ENCODE measurements at regions not wholly inside any gene's neighbourhood (a gene's known extent, or its start where the extent isn't known, plus 50 kb on each side); places are given as distances from the start of the nearest gene placed in this dataset.

DNA sequence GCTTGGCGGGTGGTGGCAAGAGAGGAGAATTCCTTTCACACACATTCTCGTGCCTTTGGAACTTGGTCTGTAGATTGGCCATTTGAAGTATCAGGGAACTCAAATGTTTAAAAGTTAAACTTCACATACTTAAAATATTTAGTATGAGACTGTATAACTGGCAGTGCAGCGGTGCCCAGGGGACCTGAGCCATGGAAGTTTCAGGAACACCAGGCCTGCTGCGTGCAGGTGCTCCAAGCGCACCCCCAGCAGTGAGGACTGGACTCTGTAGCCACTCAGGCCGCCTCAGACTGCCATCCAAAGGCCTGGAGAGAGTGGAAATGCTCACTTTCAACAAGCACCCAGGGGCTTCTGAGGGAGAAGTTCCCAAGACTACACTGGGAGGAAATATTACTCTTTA, 273.5 kb upstream of the IRX2 start:
- in situ Hi-C loops (cut with HindIII; ENCODE audit: low sequenced_read_pairs) = no loop called here
- TF ChIP-seq, protein P1, sequence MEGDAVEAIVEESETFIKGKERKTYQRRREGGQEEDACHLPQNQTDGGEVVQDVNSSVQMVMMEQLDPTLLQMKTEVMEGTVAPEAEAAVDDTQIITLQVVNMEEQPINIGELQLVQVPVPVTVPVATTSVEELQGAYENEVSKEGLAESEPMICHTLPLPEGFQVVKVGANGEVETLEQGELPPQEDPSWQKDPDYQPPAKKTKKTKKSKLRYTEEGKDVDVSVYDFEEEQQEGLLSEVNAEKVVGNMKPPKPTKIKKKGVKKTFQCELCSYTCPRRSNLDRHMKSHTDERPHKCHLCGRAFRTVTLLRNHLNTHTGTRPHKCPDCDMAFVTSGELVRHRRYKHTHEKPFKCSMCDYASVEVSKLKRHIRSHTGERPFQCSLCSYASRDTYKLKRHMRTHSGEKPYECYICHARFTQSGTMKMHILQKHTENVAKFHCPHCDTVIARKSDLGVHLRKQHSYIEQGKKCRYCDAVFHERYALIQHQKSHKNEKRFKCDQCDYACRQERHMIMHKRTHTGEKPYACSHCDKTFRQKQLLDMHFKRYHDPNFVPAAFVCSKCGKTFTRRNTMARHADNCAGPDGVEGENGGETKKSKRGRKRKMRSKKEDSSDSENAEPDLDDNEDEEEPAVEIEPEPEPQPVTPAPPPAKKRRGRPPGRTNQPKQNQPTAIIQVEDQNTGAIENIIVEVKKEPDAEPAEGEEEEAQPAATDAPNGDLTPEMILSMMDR (IDR thresholded peaks at IDR 0.05; ENCODE audit: low read depth, low read length) = no peak
- H3K4me3 ChIP-seq (ENCODE audit: low read depth, low read length) = no peak overlapping the region
- DNase-seq (ENCODE audit: low read depth, low spot score) = no peak

DNA sequence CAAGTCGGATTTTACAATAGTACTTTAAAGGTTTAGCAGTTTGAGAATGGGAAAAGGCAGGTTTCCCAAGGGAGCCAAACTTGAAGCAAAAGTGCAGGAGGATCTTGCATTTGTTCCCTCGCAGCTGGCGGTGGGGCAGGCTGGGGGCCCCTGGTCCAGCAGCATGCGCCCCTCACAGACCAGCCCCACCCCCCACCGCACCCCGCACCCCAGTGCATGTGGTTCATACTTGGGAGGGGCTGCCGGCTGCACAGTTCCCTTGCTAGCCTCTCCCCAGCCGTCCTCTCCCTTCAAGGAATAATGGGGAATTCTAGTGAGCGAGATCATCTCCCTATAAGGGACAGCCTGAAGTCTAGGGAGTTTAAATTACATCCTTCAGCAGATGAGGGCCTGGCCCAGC, 273.1 kb upstream of the IRX2 start:
- no peak for DNase-seq (ENCODE audit: low read depth, low spot score)
- in situ Hi-C loops (cut with HindIII; ENCODE audit: low sequenced_read_pairs) = no loop called here
- no peak overlapping the region for H3K4me3 ChIP-seq (ENCODE audit: low read depth, low read length)
- TF ChIP-seq, protein P1 (IDR thresholded peaks at IDR 0.05; ENCODE audit: low read depth, low read length) = no peak

DNA sequence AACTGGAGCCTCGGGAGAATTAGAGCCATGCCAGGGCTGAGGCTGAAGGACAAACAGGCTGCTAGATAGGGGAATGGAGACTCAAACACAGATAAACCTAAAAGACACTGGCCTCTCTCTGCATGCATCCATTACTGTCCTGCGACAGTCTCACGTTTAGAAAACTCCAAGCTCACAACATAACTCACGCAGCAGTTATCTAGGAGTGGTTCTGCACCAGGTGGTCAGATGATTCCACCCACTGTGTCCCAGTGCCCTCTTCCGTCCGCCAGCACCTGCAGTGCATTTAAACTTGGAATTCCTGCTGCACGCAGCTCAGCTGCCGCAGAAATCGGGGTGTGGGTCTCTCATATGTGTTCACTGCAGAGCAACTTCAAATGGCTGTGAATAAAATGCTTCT, 272.6 kb upstream of the IRX2 start:
- TF ChIP-seq, protein P1 (IDR thresholded peaks at IDR 0.05; ENCODE audit: low read depth, low read length) = no peak
- DNase-seq (ENCODE audit: low read depth, low spot score) = no peak
- no peak overlapping the region for H3K4me3 ChIP-seq (ENCODE audit: low read depth, low read length)
- in situ Hi-C loops (cut with HindIII; ENCODE audit: low sequenced_read_pairs) = no loop called here

DNA sequence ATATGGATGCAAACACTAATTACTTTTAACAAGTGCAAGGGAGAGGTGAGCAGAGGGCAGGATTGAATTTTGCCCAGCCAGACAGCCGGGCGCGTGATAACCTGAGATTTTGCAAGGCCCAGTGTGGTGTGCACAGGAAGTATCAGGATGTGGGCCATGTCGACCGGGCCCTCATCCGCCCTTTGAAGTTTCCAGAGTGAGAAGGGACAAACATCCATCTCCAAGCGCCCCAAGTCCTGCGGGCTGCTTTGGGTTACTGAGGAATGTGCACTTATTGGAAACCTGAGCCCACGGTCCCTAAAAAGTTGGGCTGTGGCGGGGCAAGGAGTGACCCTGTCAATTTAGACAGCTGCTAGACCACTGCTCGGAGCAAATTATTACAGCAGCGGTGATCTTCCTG, 272.2 kb upstream of the IRX2 start:
- no peak for DNase-seq (ENCODE audit: low read depth, low spot score)
- TF ChIP-seq, protein P1 (IDR thresholded peaks at IDR 0.05; ENCODE audit: low read depth, low read length) = no peak
- no peak overlapping the region for H3K4me3 ChIP-seq (ENCODE audit: low read depth, low read length)
- in situ Hi-C loops (cut with HindIII; ENCODE audit: low sequenced_read_pairs) = no loop called here

- H3K4me3 ChIP-seq (ENCODE audit: low read depth, low read length) = no peak overlapping the region
- in situ Hi-C loops (cut with HindIII; ENCODE audit: low sequenced_read_pairs) = no loop called here
- TF ChIP-seq, protein P1 (IDR thresholded peaks at IDR 0.05; ENCODE audit: low read depth, low read length) = no peak
- no peak for DNase-seq (ENCODE audit: low read depth, low spot score)
These were observed 271.2 kb upstream of the IRX2 start for GRCh38 chr5:3022665-3023064.

DNA sequence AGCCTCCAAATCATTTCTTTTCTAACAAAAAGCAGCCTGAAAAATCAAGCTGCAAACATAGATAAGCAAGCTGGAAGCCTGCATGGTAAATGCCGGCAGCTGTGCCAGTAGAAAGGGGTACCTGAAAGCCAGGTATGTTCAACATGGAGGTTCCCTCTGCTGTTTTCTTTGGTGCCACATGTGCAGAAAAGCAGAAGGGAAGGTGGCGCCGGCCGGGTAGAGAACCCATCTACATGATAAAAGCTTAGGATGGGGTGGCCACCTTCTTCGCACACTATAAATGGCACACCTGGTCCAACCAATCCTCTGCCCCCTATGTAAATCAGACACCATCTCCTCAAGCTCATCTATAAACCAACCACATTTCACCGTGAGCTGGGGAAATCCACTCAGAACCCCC, 268.9 kb upstream of the IRX2 start:
- no peak for DNase-seq (ENCODE audit: low read depth, low spot score)
- TF ChIP-seq, protein P1 (IDR thresholded peaks at IDR 0.05; ENCODE audit: low read depth, low read length) = no peak
- no peak overlapping the region for H3K4me3 ChIP-seq (ENCODE audit: low read depth, low read length)
- in situ Hi-C loops (cut with HindIII; ENCODE audit: low sequenced_read_pairs) = no loop called here

GRCh38 chr5:3019045-3019444, 267.6 kb upstream of the IRX2 start:
- DNase-seq (ENCODE audit: low read depth, low spot score) = no peak
- no peak overlapping the region for H3K4me3 ChIP-seq (ENCODE audit: low read depth, low read length)
- in situ Hi-C loops (cut with HindIII; ENCODE audit: low sequenced_read_pairs) = no loop called here
- TF ChIP-seq, protein P1 (IDR thresholded peaks at IDR 0.05; ENCODE audit: low read depth, low read length) = no peak

All from astrocyte of the spinal cord (primary cell).